ENCODE measurements at regions not wholly inside any gene's neighbourhood (a gene's known extent, or its start where the extent isn't known, plus 50 kb on each side); places are given as distances from the start of the nearest gene placed in this dataset.
"Not testable (repeated sequence)": the region's sequence is repeated elsewhere in the genome, so short reads cannot be mapped to it uniquely, and the experiment has no call there.

GRCh38 chr12:72173974-72174373 lies 98.2 kb upstream of the TRHDE start:
- H3K36me3 Mint-ChIP-seq = no peaks in the 10 kb centered on the region
- no peak for DNase-seq
- Histone ChIP-seq H3K4me3 (ENCODE audit: low read length) (no peak overlapping the region), H3K27ac (ENCODE audit: low read depth, low read length) (no peak overlapping the region), H3K36me3 (ENCODE audit: insufficient read depth, low read length) (no peaks in the 10 kb centered on the region), H3K4me1 (ENCODE audit: insufficient read depth, low read length) (no peaks in the 10 kb centered on the region), H3K9me3 (ENCODE audit: low read length) (no peaks in the 10 kb centered on the region), H3K27me3 (ENCODE audit: insufficient read depth, low read length, poor library complexity, severe bottlenecking) (no peaks in the 10 kb centered on the region)
- H3K27me3 Mint-ChIP-seq = no peaks in the 10 kb centered on the region
- H3K9me3 Mint-ChIP-seq = no peaks in the 10 kb centered on the region
- H3K4me1 Mint-ChIP-seq = no peaks in the 10 kb centered on the region
- no peak overlapping the region for H3K27ac Mint-ChIP-seq
- ChIA-PET CTCF (no interaction called here), POLR2A (no interaction called here)
- no peak overlapping the region for H3K4me3 Mint-ChIP-seq

GRCh38 chr12:72178244-72178643 lies 93.9 kb upstream of the TRHDE start:
- H3K27me3 Mint-ChIP-seq = no peaks in the 10 kb centered on the region
- H3K27ac Mint-ChIP-seq = no peak overlapping the region
- Histone ChIP-seq H3K27ac (ENCODE audit: low read depth, low read length) (no peak overlapping the region), H3K36me3 (ENCODE audit: insufficient read depth, low read length) (no peaks in the 10 kb centered on the region), H3K4me1 (ENCODE audit: insufficient read depth, low read length) (no peaks in the 10 kb centered on the region), H3K9me3 (ENCODE audit: low read length) (no peaks in the 10 kb centered on the region), H3K4me3 (ENCODE audit: low read length) (no peak overlapping the region), H3K27me3 (ENCODE audit: insufficient read depth, low read length, poor library complexity, severe bottlenecking) (no peaks in the 10 kb centered on the region)
- POLR2A ChIA-PET = no interaction called here
- no peaks in the 10 kb centered on the region for H3K36me3 Mint-ChIP-seq
- DNase-seq = no peak
- CTCF ChIA-PET = no interaction called here
- no peaks in the 10 kb centered on the region for H3K9me3 Mint-ChIP-seq
- H3K4me3 Mint-ChIP-seq = no peak overlapping the region
- no peaks in the 10 kb centered on the region for H3K4me1 Mint-ChIP-seq

GRCh38 chr12:72178871-72179270 lies 93.3 kb upstream of the TRHDE start:
- Histone ChIP-seq H3K4me3 (ENCODE audit: low read length) (no peak overlapping the region), H3K4me1 (ENCODE audit: insufficient read depth, low read length) (no peaks in the 10 kb centered on the region), H3K9me3 (ENCODE audit: low read length) (no peaks in the 10 kb centered on the region), H3K27ac (ENCODE audit: low read depth, low read length) (no peak overlapping the region), H3K27me3 (ENCODE audit: insufficient read depth, low read length, poor library complexity, severe bottlenecking) (no peaks in the 10 kb centered on the region), H3K36me3 (ENCODE audit: insufficient read depth, low read length) (no peaks in the 10 kb centered on the region)
- Mint-ChIP-seq H3K4me3 (no peak overlapping the region), H3K36me3 (no peaks in the 10 kb centered on the region), H3K4me1 (no peaks in the 10 kb centered on the region), H3K27me3 (no peaks in the 10 kb centered on the region), H3K9me3 (no peaks in the 10 kb centered on the region), H3K27ac (no peak overlapping the region)
- ChIA-PET POLR2A (no interaction called here), CTCF (no interaction called here)
- DNase-seq = no peak

- Mint-ChIP-seq H3K4me3 (no peak overlapping the region), H3K4me1 (no peaks in the 10 kb centered on the region), H3K9me3 (no peaks in the 10 kb centered on the region), H3K27me3 (peaks cover 0 to 2% of the 10 kb centered on the region in 2 donors), H3K27ac (no peak overlapping the region), H3K36me3 (no peaks in the 10 kb centered on the region)
- H3K4me1 ChIP-seq (ENCODE audit: insufficient read depth, low read length) = no peaks in the 10 kb centered on the region
- no peak overlapping the region for H3K27ac ChIP-seq (ENCODE audit: low read depth, low read length)
- no peaks in the 10 kb centered on the region for H3K9me3 ChIP-seq (ENCODE audit: low read length)
- ChIA-PET POLR2A (no interaction called here), CTCF (no interaction called here)
- no peaks in the 10 kb centered on the region for H3K36me3 ChIP-seq (ENCODE audit: insufficient read depth, low read length)
- no peak overlapping the region for H3K4me3 ChIP-seq (ENCODE audit: low read length)
- H3K27me3 ChIP-seq (ENCODE audit: insufficient read depth, low read length, poor library complexity, severe bottlenecking) = no peaks in the 10 kb centered on the region
- no peak for DNase-seq
These were observed 92.3 kb upstream of the TRHDE start for GRCh38 chr12:72179841-72180240.

GRCh38 chr12:72184971-72185533 lies 87.1 kb upstream of the TRHDE start:
- DNase-seq; H3K4me3 Mint-ChIP-seq; H3K27ac Mint-ChIP-seq; H3K4me1 Mint-ChIP-seq; H3K27me3 Mint-ChIP-seq; H3K27me3 ChIP-seq (ENCODE audit: insufficient read depth, low read length, poor library complexity, severe bottlenecking); POLR2A ChIA-PET; H3K9me3 Mint-ChIP-seq; CTCF ChIA-PET; H3K36me3 ChIP-seq (ENCODE audit: insufficient read depth, low read length); H3K36me3 Mint-ChIP-seq; H3K4me1 ChIP-seq (ENCODE audit: insufficient read depth, low read length); H3K27ac ChIP-seq (ENCODE audit: low read depth, low read length); H3K4me3 ChIP-seq (ENCODE audit: low read length); H3K9me3 ChIP-seq (ENCODE audit: low read length): not testable (repeated sequence)

GRCh38 chr12:72189266-72189665 lies 82.9 kb upstream of the TRHDE start:
- Histone ChIP-seq H3K4me1 (ENCODE audit: insufficient read depth, low read length) (no peaks in the 10 kb centered on the region), H3K27me3 (ENCODE audit: insufficient read depth, low read length, poor library complexity, severe bottlenecking) (no peaks in the 10 kb centered on the region), H3K27ac (ENCODE audit: low read depth, low read length) (no peak overlapping the region), H3K36me3 (ENCODE audit: insufficient read depth, low read length) (no peaks in the 10 kb centered on the region), H3K4me3 (ENCODE audit: low read length) (no peak overlapping the region), H3K9me3 (ENCODE audit: low read length) (no peaks in the 10 kb centered on the region)
- Mint-ChIP-seq H3K4me1 (no peaks in the 10 kb centered on the region), H3K27ac (no peak overlapping the region), H3K36me3 (no peaks in the 10 kb centered on the region), H3K4me3 (no peak overlapping the region), H3K27me3 (peaks cover 0 to 2% of the 10 kb centered on the region in 2 donors), H3K9me3 (peaks cover 0 to 2% (median 0%) of the 10 kb centered on the region in 5 donors)
- ChIA-PET POLR2A (no interaction called here), CTCF (no interaction called here)
- DNase-seq = no peak

GRCh38 chr12:72191761-72192160 lies 80.4 kb upstream of the TRHDE start:
- POLR2A ChIA-PET = no interaction called here
- no peaks in the 10 kb centered on the region for H3K4me1 Mint-ChIP-seq
- no peak overlapping the region for H3K27ac Mint-ChIP-seq
- peaks cover 0 to 2% (median 0%) of the 10 kb centered on the region in 5 donors for H3K9me3 Mint-ChIP-seq
- Histone ChIP-seq H3K27ac (ENCODE audit: low read depth, low read length) (no peak overlapping the region), H3K9me3 (ENCODE audit: low read length) (no peaks in the 10 kb centered on the region), H3K27me3 (ENCODE audit: insufficient read depth, low read length, poor library complexity, severe bottlenecking) (no peaks in the 10 kb centered on the region), H3K4me3 (ENCODE audit: low read length) (no peak overlapping the region), H3K4me1 (ENCODE audit: insufficient read depth, low read length) (no peaks in the 10 kb centered on the region), H3K36me3 (ENCODE audit: insufficient read depth, low read length) (no peaks in the 10 kb centered on the region)
- no peak for DNase-seq
- no peaks in the 10 kb centered on the region for H3K27me3 Mint-ChIP-seq
- CTCF ChIA-PET = no interaction called here
- H3K36me3 Mint-ChIP-seq = no peaks in the 10 kb centered on the region
- H3K4me3 Mint-ChIP-seq = no peak overlapping the region

GRCh38 chr12:72197790-72198189 lies 74.4 kb upstream of the TRHDE start:
- Histone ChIP-seq H3K4me1 (ENCODE audit: insufficient read depth, low read length) (no peaks in the 10 kb centered on the region), H3K27me3 (ENCODE audit: insufficient read depth, low read length, poor library complexity, severe bottlenecking) (no peaks in the 10 kb centered on the region), H3K36me3 (ENCODE audit: insufficient read depth, low read length) (no peaks in the 10 kb centered on the region), H3K4me3 (ENCODE audit: low read length) (no peak overlapping the region), H3K9me3 (ENCODE audit: low read length) (no peaks in the 10 kb centered on the region), H3K27ac (ENCODE audit: low read depth, low read length) (no peak overlapping the region)
- CTCF ChIA-PET = no interaction called here
- no peak for DNase-seq
- H3K9me3 Mint-ChIP-seq = peaks cover 0 to 4% (median 0%) of the 10 kb centered on the region in 5 donors
- no peak overlapping the region for H3K27ac Mint-ChIP-seq
- no peak overlapping the region for H3K4me3 Mint-ChIP-seq
- POLR2A ChIA-PET = no interaction called here
- H3K4me1 Mint-ChIP-seq = no peaks in the 10 kb centered on the region
- no peaks in the 10 kb centered on the region for H3K27me3 Mint-ChIP-seq
- no peaks in the 10 kb centered on the region for H3K36me3 Mint-ChIP-seq

GRCh38 chr12:72201457-72201856 lies 70.7 kb upstream of the TRHDE start:
- Mint-ChIP-seq H3K4me3 (no peak overlapping the region), H3K27me3 (no peaks in the 10 kb centered on the region), H3K4me1 (no peaks in the 10 kb centered on the region), H3K36me3 (no peaks in the 10 kb centered on the region), H3K9me3 (peaks cover 0 to 5% (median 2%) of the 10 kb centered on the region in 5 donors), H3K27ac (no peak overlapping the region)
- Histone ChIP-seq H3K4me1 (ENCODE audit: insufficient read depth, low read length) (no peaks in the 10 kb centered on the region), H3K4me3 (ENCODE audit: low read length) (no peak overlapping the region), H3K27ac (ENCODE audit: low read depth, low read length) (no peak overlapping the region), H3K9me3 (ENCODE audit: low read length) (no peaks in the 10 kb centered on the region), H3K36me3 (ENCODE audit: insufficient read depth, low read length) (no peaks in the 10 kb centered on the region), H3K27me3 (ENCODE audit: insufficient read depth, low read length, poor library complexity, severe bottlenecking) (no peaks in the 10 kb centered on the region)
- POLR2A ChIA-PET = no interaction called here
- CTCF ChIA-PET = no interaction called here
- DNase-seq = no peak

Measured in CD8-positive, alpha-beta memory T cell (primary cell).